ENCODE measurements at regions not wholly inside any gene's neighbourhood (a gene's known extent, or its start where the extent isn't known, plus 50 kb on each side); places are given as distances from the start of the nearest gene placed in this dataset.
"Not testable (repeated sequence)": the region's sequence is repeated elsewhere in the genome, so short reads cannot be mapped to it uniquely, and the experiment has no call there.

DNA sequence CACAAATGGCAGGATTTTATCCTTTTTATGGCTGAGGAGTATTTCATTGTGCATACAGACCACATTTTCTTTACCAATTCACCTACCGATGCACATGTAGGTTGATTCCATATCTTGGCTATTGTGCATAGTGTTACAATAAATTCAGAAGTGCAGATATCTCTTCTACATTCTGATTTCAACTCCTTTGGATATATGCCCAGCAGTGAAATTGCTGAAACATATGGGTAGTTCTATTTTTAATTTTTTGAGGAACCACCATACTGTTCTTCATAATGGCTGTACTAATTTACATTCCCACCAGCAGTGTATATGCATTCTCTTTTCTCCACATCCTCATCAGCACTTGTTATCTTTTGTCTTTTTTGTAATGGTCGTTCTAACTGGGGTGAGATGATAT, 1290.3 kb downstream of the XPNPEP1 start:
- DNase-seq, result no peak

DNA sequence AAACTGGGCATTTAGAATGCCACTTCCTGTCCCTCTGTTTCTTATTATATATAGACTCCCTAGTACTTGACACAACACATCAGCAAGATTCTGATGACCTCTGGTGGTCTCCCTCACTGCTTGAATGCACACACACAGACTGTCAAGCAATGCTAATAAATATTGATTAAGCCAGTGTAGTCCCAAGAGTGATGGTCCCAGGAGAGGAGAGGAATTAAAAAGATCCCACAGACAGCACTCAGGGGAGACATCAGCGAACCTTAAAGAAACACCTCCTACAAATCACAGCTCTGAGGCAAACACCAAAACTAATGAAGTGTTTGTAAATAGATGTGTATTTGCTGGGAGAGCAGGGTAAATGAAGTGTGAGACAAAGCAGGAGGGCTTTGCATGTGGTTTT, 1291.2 kb downstream of the XPNPEP1 start:
- DNase-seq, result no peak

DNA sequence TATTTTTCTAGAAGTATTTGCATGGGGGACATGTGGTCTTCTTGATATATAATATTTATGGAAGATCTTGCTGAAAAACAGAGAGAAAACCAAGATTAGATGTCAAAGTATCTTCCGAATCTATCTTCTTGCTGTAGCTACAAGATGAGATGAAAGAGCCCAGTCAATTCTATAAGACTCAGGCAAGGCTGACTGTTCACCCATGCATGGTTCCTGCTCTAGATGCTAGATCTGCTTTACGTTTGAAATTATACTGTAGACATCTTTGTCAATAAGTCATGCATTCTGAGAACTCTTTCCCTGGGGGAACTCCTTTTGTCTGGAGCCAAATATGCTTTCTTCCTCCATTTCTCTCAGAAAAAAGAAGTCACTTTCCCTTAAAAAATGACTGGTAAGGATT, 1292.0 kb downstream of the XPNPEP1 start:
- no peak for DNase-seq

DNA sequence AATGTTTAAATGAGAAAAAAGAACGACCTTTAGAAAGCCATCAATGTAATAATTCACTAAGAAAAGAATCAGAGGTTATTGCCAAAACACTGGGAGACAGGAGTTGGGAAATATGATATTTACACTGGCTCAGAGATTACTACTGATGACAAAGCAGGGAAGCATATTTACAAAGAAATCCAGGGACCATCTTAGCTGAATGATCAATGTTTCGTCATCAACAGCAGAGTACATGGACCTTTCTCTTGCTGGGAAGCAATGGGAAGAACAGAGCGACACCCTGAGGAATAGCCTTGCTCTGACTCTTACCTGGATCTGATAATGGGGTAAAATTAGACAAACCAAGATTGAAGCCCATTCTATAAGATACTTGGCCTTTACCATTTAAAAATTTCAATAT, 1293.5 kb downstream of the XPNPEP1 start:
- no peak for DNase-seq

DNA sequence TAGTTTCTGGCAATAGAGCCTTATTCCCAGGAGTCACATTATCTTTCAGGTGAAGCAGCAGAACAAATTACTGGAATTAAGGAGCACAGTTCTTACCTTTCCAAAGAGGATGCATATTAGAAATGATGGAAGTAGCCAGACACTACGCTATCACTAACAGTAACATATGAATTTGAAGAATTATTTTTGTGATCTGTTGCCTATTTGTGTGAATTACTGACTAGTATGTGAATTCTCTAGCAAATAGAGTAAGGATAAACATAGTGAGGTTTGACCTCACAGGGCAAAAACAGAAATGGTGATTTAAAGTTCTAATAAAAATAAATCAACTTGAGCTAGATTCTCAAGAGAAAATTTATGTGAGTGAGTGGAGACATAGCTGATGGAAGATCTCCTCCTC, 1299.3 kb downstream of the XPNPEP1 start:
- no peak for DNase-seq

DNA sequence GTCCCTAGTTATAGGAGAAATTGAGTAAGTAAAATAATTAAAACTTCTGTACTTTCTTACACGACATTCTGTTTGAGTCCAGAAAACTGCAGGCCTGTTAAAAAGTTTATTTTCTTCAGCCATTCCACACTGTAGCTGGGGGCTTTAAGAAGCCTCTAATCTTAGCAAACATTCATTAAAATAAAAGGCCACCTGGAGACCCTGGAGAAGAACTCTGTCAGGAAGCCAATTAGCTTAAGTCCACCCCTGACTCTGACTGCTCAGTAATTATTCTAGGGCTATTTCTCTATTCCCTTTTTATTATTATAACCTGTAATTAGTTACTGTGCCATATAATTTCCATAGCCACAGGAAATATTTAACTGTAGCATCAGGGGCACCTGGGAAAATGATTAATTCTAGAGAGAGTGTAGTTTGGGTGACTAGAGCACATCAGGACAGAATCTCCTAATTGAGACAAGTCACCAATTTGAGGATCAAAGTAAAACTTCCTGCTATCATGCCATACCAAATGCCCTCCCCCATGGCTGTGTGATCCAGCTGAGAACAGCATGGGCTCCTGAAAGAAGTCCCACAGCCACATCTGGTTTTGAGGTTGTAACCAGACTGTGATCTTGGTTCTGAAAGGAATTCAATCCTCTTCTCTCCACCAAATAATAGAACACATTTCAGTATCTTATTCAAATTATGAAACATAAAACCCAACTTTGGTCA, 1302.3 kb downstream of the XPNPEP1 start:
- no peak for DNase-seq

DNA sequence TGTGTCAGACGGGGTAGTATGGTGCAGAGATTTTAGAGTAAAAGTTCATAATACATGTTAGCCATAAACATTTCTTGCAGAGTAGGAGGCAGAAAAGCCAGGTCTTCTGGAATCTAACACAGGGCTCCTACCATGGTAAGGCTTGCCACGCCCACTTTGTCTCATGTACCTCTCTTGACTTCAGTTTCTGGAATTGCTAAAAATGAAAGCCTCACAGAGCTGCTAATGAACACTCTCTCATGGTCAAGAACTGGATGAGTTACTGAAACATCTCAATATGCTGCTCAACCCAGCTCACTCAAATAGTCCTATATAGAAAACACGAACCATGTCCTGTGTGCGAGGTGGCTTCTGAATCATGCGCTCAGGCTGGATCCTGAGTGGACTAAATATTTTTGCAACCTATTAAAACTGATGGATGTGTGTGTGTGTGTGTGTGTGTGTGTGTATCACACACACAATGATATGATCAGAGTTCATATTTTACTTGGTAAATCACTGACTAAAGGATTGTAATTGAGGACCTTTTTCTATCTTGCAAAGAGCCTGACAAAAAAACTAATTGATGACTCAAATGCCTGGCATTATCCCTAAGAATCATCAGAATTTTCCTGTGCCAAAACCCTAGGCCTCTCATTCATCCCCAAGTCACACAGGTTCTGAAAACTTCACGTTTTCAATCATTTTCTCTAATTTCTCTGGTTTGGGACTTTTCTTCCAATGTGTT, 1306.6 kb downstream of the XPNPEP1 start:
- no peak for DNase-seq

DNA sequence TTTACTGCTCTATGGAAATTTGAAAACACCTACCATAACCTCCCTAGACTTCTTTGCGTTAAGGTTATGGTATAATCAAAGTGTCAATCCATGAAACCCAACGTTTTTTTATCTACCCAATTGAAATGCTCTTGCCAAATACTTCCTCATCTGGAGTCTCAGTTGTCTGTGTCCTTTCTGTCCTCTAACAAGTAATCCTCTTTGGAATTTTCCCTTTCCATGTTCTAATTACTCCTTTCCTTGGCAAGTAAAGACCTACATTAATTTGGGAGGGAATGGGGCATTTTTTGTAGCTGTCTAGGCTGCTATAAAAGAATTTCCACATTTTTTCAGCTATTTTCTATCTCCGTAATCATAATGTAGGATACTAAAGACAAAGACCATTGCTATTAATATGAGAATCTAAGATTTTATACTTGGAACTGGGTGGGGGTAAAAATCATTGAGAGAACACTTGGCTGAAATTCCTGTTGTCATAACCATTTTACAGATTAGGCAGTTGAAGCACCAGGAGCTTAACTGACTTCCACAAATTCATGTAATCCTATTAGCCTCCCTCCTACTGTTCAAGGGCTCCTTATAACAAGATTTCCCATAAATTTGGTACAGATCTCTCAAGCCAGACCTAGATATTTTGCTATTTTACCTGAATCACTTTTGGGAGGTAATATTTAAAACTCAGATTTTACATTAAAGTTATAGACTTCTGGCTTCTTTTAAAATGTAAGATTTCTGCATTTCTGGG, 1307.6 kb downstream of the XPNPEP1 start:
- no peak for DNase-seq

DNA sequence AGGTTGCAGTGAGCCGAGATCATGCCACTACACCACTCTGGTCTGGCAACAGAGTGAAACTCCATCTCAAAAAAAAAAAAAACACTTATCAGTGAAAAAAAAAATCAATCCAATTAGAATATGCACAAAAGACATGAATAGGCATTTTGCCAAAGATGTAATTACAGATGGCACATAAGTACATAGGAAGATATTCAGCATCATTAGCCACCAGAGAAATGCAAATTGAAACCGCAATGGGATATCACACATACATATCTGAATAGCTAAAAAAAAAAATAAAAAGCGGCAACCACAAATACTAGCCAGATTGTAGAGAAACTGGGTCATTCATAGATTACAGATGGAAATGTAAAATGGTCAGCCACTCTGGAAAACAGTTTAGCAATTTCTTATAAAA, 1310.8 kb downstream of the XPNPEP1 start:
- DNase-seq, result no peak

DNA sequence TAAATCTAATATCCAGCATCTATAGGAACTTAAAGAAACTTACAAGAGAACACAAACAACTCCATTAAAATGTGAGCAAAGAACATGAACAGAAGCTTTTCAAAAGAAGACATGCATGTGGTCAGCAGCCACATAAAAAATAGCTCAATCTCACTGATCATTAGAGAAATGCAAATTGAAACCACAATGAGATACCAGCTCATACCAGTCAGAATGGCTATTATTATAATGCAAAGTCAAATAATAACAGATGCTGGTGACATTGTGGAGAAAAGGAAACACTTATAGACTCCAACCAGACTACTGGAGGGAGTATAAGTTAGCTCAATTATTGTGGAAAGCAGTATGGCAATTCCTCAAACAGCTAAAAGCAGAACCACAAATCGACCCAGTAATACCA, 1314.5 kb downstream of the XPNPEP1 start:
- no peak for DNase-seq

DNA sequence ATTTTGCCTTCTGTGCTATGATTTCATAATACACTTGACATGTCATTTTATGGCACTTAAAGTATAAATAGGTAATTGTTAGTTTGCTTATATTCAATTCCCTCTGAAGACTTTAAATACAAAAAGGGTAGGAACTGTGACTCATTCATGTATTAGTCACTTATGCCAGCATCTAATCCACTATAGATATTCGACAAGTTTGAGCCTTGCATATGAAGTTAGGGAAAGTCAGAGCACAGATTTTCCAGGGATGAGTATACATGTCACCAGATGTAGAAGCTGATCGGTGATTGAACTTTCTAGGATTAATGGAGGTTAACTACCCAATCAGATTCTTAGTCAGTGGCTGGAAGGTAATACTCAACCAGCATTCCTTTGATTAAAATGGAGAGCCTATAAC, 1321.5 kb downstream of the XPNPEP1 start:
- DNase-seq, result no peak

DNA sequence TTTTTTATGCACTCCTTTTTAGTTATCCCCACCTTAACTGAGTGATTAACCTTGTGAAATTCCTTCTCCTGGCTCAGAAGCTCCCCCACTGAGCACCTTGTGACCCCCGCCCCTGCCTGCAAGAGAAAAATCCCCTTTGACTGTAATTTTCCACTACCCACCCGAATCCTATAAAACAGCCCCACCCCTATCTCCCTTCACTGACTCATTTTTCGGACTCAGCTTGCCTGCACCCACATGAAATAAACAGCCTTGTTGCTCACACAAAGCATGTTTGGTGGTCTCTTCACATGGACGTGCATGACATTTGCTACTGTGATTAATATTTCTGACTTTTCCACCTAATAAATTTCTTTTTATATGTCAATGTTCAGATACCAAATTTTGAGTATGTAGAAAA, 1322.8 kb downstream of the XPNPEP1 start:
- not testable (repeated sequence) for DNase-seq

DNA sequence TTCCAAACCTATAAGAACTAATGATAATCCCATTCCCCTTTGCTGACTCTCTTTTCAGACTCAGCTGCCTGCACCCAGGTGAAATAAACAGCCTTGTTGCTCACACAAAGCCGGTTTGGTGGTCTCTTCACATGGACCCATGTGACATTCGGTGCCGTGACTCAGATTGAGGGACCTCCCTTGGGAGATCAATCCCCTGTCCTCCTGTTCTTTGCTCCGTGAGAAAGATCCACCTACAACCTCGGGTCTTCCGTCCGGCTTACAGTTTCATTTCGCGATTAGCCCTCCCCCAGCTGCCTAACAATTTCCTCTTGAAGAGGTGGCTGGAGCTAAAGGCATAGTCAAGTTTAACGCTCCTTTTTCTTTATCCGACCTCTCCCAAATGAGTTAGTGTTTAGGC, 1324.0 kb downstream of the XPNPEP1 start:
- DNase-seq, result not testable (repeated sequence)

DNA sequence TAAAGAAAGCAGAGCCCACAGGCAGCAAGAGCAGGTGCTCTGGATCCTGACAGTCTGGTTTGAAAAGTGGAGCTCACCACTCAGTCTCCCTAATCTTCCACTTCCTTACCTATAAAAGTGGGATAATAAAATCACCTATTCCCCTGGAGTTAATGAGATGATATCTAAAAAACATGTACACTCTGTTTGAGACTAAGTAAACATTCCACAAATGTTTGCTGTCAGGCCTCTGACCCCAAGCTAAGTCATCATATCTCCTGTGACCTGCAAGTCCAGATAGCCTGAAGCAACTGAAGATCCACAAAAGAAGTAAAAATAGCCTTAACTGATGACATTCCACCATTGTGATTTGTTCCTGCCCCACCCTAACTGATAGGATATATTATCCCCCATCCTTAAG, 1324.5 kb downstream of the XPNPEP1 start:
- no peak for DNase-seq

DNA sequence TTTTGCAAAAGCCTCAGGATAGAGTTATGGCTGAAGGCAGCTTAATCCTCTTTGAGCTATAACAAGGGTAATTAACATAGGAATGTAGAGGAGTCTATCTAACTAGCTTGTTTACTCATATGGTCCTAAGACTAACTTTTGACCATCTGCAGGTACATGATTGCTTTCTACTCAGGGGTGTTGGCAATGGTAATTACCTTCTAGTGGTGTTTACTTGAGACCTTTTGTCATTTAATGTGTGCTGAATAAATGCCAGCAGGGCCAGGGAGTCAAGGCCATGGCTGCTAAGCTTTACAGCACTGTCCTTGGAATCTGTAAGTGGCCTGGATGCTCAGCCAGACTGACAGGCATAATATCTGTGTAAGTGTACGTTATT, 1325.0 kb downstream of the XPNPEP1 start:
- DNase-seq, result no peak

DNA sequence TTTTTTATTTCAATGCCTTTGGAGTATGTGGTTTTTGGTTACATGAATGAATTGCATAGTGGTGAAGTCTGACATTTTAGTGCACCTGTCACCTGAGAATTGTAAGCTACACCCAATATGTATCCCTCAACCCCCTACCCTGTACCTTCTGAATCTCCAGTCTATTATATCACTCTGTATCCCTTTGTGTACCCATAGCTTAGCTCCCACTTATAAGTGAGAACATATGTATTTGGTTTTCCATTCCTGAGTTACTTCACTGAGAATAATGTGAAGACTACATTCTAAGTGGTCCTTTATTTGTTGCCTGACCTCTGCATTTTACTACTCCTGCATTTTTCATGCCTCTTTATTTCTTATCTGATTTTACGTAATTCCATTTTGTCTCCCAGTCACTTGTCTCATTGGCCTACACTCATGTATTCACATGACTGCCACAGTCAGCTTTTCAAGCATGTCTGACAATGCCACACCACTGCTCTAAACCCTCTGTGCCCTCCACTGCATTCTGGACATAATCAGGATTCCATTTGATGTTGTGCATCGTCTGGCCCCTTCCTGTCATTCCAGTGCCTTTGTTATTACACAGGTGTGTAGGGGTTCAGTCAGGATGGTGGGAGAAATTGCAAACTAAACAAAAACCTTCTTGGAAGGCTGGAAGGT, 1325.5 kb downstream of the XPNPEP1 start:
- no peak for DNase-seq

DNA sequence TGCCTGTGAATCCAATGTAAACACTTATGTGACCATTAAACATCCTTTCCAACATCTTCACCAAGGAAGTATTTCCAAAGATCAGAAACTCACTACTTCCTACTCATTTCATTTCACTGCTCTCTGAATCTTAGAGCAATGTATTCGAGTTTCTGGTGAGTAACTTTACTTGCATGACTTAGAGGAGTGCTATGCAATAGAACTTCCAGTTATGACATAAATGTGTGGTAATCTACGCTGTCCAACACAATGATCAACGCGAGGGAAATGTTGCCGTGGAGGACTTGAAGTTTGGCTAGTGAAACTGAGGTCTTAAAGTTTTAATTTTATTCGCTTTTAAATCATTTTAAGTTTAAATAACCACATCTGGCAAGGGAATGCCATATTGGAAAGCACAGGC, 1326.3 kb downstream of the XPNPEP1 start:
- no peak for DNase-seq

DNA sequence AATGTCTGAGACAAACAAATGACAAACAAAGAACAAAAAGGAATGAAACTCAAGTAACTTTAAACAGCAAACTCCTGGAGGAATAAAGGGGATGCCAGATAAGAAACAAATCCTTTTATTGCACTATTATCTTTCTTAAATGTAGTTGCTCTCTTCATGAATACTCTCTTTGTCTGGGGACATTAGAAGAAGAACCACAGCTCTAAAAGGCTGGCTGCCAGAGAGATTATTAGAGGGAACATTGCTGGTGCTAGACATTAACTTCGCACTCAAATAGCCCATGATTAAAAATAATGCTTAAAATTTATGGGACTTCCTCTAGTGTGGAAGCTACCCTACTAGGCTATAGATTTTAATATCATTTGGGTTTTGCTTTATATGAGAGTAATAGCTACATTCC, 1330.4 kb downstream of the XPNPEP1 start:
- DNase-seq, result no peak

DNA sequence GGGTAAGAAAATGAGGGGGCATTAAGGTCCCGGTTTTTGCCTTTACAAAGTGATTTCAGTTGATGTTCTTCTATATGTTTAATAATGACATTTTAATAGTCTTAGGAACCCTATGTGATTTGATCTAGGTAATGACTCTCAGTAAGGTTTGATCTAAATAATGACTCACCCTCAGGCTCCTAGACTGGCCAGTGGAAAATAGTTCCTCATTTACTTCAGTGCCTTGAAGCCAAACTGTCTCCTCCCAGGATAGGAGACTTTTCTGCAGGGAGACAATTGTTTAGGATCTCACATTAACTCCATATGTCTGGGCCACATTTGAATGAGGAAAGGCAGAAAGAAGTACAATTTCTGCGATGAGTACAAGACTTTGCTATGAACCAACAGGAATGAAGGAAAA, 1331.9 kb downstream of the XPNPEP1 start:
- DNase-seq, result no peak

DNA sequence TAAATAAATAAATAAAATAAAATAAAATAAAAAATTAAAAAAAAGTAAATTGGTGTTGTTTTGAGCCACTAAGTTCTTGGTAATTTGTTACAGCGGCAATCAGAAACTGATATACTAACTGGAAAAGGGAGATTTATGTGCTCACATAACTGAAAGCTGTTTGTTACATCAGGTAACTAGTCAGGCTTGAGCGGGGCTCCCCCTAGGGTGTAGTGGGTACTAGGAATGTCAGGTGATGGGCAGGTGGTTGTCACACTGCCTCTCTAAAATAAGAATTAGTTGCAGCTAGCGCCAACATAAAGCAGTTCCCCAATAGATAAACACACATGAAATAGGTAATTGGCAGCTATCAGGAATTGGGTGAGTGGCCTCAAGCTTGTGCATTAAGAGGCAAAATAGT, 1336.9 kb downstream of the XPNPEP1 start:
- DNase-seq, result no peak

DNA sequence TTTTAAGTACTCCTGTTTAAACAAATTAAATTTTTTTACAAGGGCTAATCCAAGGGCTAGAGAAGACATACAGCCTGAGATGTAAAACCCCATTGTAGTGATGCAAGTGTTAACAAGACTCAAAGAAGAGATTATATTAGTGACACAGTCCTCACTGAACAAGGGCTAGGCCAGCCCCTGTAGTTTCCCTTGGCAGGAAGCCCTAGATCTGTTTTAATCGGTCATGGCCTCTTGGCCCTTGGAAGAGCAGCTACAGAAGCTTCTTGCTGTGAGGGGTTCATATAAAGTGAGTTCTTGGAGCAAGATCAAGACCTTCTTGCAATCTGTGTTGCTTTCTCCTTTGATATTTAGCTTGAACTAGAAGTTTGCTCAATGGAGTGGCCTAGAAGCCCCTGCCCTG, 1339.4 kb downstream of the XPNPEP1 start:
- DNase-seq, result no peak

DNA sequence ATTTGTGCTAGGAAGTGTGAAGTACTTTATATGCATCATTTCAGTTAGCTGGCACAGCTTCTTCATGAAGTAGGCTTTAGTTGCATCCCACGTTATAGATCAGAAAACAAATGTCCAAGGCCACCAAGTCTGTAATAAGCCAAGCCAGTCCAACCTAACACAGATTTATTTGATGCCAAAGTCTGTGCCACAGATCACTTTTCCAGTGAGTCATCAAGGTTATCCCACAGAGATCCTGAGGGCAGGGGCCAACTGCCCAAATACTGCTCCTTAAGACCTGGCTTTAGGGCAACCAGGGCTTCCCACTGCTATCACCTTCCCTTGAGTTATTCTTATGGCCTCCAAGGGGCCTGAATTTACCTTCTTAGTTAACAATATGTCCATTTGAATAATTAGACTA, 1340.4 kb downstream of the XPNPEP1 start:
- no peak for DNase-seq

DNA sequence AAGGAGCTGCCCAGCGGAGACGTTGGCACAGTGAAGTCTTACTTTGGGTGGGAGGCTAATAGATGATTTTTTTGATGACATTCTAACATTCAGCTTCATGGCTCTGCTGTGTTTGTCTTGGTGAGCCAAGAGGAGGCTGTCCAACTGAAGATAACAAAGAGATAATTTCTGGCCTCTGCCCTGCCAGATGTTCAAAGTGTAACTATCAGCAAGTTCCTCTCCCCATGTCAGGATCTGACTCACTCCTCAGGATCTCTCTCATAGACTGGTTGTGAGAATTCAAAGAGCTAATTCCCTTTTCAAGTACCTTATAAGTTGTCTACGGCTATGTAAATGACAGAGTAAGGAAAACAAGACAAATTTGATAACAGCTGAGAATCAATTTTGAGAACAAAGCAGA, 1340.9 kb downstream of the XPNPEP1 start:
- DNase-seq, result no peak

DNA sequence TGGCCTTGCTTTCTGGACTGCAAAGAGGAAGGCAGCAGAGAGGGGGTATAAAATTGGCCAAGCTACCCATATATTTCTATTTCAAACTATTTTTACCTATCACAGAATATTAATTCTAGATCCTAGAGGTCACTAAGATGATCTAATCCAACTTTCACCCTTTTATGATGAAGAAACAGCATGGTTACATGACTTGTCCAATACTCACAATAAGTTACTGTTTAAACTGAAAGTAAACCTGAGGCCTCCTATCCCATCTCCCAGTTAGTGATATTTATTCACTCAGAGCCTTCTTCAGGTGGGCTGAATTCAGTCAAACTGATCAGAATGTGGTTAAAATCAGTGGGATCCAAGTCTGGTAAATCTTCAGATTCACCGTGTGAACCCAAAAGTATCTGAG, 1345.1 kb downstream of the XPNPEP1 start:
- DNase-seq, result no peak
